Right ventricle myocardium superior (tissue), 1 donor: ENCODE measurements at regions not wholly inside any gene's neighbourhood (a gene's known extent, or its start where the extent isn't known, plus 50 kb on each side); places are given as distances from the start of the nearest gene placed in this dataset.
"Not testable (repeated sequence)": the region's sequence is repeated elsewhere in the genome, so short reads cannot be mapped to it uniquely, and the experiment has no call there.

Source experiments
- ATAC-seq: fragments of 200-7000 bp; cut with Tn5 transposase; one replicate; pipeline ENCODE4 v1.9.1; 2020; ENCODE audit warnings: mild to moderate bottlenecking; ENCODE audit not compliant: poor library complexity
- DNase-seq: peaks from one replicate; pipeline ENCODE4 v3.0.0-alpha.2; 2020
- intact Hi-C: fragments of 100-400 bp; cut with DNase I; formaldehyde crosslinking; loops from one replicate; pipeline ENCODE4 v1.11.2; 2022
- donor health status: DM: no; HTN: yes; CAD: no; lungs with severe emphysema.

DNA sequence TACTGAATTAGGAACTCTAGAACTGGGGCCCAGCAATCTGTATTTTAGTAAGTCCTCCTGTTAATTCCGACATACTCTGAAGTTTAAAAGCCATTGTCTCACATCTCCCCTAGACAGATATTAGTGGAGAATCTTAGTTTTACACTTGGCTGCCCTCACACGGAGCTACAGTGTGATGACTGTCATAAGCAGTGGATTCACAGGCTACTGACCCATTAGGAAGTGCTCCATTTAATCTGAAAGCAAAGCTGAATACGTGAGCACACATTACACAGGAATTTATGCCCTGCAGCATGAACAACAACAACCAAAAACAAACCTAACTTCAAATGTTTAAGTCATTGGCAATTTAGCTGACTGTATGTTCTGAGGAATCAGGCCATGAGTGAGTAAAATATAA, 416.4 kb upstream of the ANKRD20A1 start:
- intact Hi-C loops, ATAC-seq, DNase-seq: not testable (repeated sequence)

DNA sequence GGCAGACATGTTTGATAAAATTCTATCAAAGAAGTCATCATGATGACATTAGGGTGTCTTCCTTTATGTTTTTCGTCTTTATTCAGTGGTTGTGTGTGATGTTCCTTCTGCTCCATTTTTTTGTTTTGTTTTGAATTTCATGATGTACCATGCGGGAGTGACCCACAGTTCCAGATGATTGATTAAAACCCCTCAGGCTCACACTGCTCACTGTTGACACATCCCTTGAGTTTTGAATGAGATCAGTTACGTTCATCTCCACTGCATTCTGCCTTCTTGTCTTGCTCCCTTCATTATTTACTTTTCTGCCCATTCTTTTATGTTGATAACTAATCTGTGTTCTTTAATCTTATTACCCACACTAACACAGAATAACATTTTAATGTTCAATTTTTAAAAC, 421.7 kb upstream of the ANKRD20A1 start:
- DNase-seq, intact Hi-C loops, ATAC-seq: not testable (repeated sequence)

DNA sequence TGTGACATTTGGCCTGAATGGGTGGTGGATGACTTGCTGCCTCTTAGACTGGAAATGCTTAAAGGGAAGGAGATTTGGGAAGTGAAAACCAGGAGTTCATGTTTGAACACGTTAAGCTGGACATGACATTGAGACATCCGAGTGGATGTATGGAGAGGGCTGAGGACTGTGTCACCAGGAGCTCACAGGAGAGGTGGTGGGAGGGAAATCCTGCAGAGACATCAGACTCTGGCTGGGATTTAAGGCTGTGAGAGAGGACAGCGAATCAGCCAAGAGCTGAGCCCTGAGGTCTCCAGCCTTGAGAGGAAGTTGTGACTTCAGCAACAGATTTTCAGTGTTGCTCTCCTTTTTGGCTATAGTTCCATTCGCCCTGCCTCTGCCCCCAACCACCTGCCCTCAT, 432.5 kb upstream of the SPATA31A3 start:
- intact Hi-C loops, DNase-seq, ATAC-seq: not testable (repeated sequence)

DNA sequence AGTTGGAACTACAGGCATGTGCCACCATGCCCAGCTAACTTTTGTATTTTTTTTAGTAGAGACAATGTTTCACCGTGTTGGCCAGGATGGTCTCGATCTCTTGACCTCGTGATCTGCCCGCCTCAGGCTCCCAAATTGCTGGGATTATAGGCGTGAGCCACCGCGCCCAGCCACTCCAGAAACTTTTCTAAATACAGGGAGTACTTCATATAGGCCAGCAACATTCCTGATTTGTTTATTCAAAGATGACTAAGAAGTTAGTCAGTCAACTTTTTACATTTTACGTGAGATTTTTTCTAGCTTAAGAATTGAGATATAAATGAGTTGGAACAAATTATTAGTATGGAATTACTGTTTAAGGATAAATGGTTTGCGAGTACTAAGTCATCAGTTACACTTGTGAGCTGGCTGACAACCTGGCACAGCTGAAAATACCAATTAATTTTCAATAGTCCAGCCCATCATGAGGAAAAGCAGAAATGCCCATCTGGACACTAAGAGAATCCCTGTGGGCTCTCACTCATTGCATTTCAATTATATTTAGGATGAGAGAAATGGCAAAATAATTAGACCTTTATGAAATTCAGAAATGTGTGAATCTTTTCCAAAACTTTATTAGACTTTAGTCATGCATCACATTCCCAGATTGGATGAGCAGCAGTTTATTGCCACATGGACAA, 430.8 kb upstream of the SPATA31A3 start:
- ATAC-seq, intact Hi-C loops, DNase-seq: not testable (repeated sequence)

DNA sequence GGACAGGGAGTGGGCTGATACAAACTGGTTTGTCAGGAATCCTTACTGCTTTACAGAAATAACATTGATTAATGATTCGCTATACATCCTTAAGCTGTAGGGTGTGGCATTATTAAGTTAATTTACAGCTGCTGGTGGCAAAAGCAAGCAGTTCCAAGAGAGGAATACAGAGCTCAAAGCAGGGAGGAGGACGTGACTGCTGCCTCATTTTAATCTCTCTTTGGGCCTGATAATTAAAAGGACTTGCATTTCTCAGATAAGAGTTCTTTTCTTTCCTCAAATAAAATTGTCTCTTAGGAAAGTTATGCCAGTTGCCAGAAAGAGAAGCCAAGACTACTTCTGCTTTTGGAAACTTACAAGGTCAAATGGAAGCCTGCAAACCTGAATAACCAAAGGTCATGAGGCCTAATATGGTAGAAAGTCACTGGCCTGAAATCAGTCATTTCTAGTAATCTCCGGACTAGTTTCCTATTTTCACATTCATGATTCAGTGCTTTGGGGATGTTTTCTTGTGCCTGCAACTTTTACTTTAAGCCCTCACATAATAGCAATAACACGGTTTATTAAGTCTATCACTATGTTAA, 426.2 kb upstream of the SPATA31A3 start:
- ATAC-seq, result peak; percentile 64
- DNase-seq, intact Hi-C loops: not testable (repeated sequence)

DNA sequence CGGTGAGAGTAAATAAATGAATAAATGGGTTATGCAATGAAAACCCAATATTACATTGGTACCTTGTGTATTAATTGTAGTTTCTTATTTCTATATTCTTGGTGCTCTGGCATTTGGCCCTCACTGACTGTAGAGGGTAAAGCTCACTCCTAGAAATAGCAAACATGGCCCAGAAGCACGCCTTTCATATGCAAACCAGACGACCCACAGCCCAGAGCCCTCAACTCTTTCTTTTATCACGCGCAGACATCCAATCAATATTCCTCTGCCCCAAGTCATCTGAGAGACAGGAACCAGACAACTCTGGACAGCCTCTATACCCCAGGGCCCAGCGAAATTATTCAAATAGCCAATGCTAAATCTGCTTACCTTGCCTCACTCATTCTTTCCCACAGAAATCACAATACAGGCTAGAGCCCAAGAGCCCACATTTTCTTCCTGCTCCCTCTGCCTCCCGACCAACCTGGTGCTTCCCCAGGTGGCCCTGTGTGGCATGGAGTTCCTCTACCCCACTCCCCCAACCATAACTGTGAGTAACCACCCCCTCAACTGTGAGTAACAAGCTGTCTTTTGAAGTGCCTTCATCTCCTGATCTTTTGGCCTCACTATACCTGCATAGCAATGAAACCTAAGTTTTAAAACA, 425.1 kb upstream of the SPATA31A3 start:
- intact Hi-C loops, ATAC-seq, DNase-seq: not testable (repeated sequence)

DNA sequence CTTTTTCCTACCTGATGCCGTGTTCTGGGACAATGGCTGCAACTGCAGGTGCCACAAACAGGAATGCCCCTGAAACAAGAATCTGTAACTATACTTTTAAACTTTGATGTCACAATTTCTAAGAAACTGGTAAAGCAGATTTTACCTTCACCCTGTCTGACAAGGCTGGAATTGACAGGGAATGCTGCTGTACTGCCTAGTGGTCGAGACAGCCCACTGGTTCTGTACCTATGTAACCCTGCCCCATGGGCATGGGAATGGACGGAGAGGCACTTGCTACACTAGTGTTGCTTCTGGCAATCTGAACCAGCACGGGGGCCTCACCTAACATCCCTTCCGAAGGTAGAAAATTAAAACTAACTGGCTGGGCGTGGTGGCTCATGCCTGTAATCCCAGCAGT, 424.3 kb upstream of the SPATA31A3 start:
- ATAC-seq, DNase-seq, intact Hi-C loops: not testable (repeated sequence)

DNA sequence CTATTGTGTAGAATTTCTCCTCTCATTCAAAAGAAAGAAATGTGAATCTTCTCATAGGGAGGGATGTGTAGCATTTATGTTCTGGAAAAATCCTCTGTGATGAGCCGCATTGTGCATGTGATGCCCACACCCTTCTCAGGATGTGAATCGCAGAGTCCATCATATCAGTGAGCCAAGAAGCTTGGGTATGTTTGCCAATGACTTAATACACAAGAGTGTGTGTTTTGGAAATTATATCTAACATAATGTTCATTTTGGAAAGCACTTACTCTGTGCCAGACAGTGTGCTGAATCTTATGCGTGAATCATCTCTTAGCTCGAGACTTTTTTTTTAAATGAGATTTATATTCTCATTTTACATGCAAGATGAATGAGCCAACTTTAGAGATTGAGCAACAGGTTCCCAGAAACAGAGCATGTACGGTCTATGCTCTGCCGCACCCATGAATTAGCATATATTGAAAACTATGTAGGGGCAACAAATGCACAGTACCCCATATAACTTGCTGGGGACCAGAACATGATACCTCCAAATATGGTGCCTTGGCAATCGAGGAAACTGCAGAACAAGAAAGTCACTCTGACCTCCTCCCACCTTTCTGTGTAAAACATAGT, 418.4 kb upstream of the SPATA31A3 start:
- DNase-seq, ATAC-seq, intact Hi-C loops: not testable (repeated sequence)

DNA sequence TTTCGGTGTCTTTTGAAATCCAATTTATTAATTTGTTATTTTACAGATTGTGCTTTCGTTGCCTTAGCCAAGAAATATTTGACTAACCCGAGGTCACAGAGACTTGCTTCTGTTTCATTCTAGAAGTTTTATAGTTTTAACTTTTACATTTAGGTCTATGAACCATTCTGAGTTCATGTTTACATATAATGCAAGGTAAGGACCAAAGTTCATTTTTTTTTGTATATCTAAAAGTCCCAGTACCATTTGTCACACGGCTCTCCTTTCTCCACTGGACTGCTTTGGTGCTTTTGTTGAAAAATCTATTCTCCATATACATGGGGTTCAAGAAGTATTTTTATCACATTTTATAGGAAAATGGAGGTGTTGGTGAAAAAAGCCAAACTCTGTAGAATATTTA, 411.4 kb upstream of the SPATA31A3 start:
- intact Hi-C loops, DNase-seq, ATAC-seq: not testable (repeated sequence)

DNA sequence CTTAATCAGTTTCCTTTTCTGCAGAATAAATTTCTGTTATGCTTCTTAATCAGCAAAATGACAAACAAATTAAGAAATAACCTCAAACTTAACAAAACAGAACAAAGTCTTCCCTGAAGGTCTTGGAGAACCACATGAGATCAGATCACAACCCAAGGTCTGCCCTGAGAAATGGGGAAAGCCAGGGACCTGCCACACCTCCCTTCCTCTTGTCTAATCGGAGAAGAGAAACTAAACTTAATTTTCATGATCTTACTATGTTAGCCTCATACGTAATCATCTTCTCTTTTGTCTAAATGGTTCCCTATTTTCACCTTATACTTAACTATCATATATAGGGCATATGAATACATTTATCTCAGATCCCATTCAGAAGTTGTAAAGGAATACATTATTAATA, 405.4 kb upstream of the SPATA31A3 start:
- ATAC-seq, intact Hi-C loops, DNase-seq: not testable (repeated sequence)

DNA sequence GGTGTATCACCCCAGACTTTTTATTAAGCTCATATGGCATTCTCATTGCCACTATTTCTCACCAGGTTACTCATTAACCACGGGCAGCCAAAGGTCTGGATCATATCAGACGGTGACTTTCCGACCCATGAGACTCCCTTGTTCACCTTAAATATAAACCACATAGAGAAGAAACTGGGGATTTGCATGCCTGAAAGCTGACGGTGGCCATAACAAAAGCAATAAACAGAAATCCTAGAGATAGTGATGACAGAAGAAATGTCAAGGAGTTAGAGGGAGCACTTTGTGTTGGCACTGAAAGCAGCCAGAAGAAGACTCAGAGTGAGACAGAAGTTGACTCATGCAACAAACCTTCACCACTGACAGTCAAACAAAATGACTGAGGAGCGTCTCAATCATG, 402.4 kb upstream of the SPATA31A3 start:
- intact Hi-C loops, DNase-seq: not testable (repeated sequence)
- ATAC-seq, result peak; percentile 56

DNA sequence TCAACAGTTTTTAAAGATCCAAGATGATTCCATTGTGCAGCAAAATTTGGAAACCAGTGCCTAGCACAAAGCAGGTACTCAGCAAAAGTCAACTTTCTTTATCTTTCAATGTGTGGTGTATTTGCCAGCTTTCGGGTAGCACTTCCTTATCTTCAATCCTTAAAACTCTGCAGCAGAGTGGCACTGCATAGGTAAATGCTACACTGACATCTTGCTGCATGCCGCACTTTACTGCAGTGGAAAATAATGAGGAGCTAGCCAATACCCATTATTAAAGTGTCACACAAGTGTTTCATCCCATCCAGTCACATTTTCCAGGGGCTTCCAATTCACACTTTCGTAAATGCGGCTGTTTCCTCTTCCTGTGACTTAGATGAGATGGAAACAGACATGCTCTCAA, 401.7 kb upstream of the SPATA31A3 start:
- ATAC-seq, intact Hi-C loops, DNase-seq: not testable (repeated sequence)

DNA sequence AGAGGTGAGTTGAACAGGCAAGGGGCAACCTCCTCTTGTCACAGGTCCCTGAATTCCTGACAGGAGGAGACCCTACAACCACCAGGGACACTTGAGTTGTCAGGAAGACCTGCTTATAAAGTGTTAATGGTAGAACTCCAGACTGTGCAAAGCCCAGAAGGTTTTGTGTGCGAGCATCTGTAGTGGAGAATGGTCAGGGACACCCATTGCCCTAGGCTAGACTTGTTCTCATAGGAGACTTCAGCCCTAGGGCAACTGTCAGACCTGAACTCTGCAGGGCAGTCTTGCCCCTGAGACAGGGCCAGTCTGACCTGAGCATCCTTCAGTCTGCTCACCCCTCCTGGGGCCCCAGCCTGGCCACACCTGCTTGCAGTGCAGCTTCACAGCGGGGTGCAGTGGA, 377.3 kb upstream of the SPATA31A3 start:
- ATAC-seq, DNase-seq, intact Hi-C loops: not testable (repeated sequence)

DNA sequence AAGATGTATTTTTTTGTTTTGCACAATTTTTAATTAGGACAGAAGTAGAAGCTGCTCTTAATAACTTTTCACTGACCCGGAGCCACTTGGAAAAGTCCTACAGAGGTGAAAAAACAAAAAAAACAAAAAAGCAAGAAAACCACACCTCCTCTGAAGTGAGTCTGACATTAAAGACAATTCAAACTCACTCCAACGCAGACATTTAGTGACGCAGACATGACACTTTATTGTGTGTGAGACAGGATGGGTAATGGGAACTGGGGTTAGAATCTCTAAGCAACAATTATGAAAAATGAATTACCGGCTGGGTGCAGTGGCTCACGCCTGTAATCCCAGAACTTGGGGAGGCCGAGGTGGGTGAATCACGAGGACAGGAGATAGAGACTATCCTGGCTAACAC, 370.0 kb upstream of the SPATA31A3 start:
- ATAC-seq, intact Hi-C loops, DNase-seq: not testable (repeated sequence)

DNA sequence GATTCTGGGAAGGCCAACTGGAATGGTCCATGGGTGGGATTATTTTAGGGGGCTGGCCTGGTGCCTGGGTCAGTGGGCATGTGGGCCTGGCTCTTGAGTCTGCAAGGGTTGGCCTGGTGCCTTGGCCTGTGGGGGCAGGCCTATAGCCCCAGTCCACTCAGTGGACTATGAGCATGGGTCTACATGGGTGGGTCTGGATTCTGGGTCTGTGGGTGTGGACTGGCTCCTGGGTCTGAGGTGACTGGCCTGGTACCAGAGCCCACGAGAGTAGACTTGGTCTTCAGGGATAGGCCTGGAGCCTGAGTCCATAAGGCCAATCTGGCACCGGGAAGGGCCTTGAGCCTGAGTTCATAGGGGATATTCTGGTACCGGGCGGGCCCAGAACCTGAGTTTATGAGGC, 361.6 kb upstream of the SPATA31A3 start:
- intact Hi-C loops, ATAC-seq, DNase-seq: not testable (repeated sequence)

DNA sequence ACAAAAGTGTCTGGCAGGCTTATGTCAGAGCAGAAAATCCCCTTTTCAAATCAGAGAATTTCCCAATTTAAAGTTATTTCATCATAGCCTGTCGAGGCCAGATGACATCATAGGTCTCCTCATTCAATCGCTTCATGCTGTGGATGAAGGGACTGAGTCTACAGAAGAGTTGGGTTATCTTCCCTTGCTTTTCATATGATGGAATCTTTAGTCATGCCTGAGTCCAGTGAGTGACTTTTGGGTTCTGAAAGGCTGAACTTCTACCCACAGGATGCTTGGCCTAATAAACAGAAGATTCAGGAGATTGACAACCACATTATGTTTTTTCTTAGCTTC, 357.0 kb upstream of the SPATA31A3 start:
- intact Hi-C loops, ATAC-seq, DNase-seq: not testable (repeated sequence)

DNA sequence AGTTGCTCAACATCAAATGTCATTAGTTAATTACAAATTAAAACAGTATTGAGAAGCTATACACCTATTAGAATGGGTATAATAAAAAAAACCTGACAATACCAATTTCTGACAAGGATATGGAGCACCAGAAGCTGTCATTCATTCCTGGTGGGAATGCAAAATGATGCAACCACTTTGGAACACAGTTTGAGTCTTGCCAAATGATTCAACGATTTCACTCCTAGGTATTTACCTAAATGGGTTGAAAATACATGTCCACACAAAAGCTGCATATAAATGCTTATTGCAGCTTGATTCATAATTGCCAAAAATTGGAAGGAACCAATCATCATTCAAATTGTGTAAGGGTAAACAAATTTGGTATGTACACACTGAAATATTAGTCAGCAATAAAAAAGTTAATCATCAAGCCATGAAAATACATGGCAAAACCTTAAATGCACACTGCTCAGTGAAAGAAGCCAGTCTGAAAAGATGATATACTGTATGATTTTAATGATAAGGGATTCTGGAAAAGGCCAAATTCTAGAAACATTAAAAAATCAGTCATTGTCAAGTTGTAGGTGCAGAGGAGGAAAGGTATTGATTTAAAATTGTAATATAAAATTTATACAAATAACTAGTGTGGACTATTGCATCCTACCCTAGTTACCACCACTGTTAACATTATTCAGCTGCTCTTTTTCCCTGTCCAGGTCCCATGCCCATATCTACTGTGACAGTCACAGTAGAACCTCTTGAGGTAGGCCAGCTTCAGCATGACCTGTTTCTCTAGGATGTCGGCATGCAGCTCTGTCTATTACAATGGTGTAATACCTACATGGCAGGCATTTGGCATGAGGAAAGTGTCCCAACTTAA, 356.4 kb upstream of the SPATA31A3 start:
- ATAC-seq, intact Hi-C loops, DNase-seq: not testable (repeated sequence)

DNA sequence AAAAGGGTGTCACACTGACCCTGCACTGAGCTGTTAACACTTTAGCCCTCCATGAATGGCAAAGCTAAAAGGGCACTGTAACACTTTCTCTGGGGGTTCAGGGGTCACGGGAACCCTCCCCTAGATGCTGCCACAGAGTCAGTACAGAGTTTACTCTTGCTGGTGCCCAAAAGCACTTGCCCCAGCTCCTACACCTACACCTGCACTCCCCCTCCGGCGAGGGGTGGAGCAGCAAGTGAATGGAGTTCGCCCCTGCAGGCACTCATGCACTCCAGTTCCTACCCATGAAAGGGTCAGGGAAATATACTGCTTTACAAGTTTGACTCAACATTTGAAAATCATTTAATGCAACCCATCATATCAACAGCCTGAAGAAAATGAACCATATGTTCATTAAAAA, 355.7 kb upstream of the SPATA31A3 start:
- ATAC-seq, intact Hi-C loops, DNase-seq: not testable (repeated sequence)
